Aorta (tissue), 5 donors: ENCODE measurements at regions not wholly inside any gene's neighbourhood (a gene's known extent, or its start where the extent isn't known, plus 50 kb on each side); places are given as distances from the start of the nearest gene placed in this dataset.

Source experiments
- ATAC-seq: fragments of 200-7000 bp; cut with Tn5 transposase; one replicate; pipeline ENCODE4 v1.9.1; 2022; ENCODE audit warnings: moderate library complexity; ENCODE audit not compliant: low FRiP score
- DNase-seq, 2 donors: peaks; one replicate each; pipeline ENCODE4 v3.0.0-alpha.2; 2020
- H3K27ac ChIP-seq, 2 donors: one replicate each; pipeline ENCODE4 v1.5.1; 2013; ENCODE audit warnings: low read length in 2 of 2, mild to moderate bottlenecking in 2 of 2, moderate library complexity in 2 of 2, control low read depth in 1 of 2, inconsistent platforms in 1 of 2, low read depth in 1 of 2
- H3K27me3 ChIP-seq, 2 donors: one replicate each; pipeline ENCODE4 v1.6.1; 2013; ENCODE audit warnings: control low read depth in 1 of 2, low read length in 1 of 2, mild to moderate bottlenecking in 1 of 2, moderate library complexity in 1 of 2; ENCODE audit not compliant: insufficient read depth in 2 of 2, control insufficient read depth in 1 of 2
- H3K36me3 ChIP-seq, 2 donors: one replicate each; pipeline ENCODE4 v1.6.1; 2013; ENCODE audit warnings: control low read depth in 1 of 2, low read length in 1 of 2, mild to moderate bottlenecking in 1 of 2; ENCODE audit not compliant: insufficient read depth in 2 of 2, control insufficient read depth in 1 of 2
- H3K4me1 ChIP-seq, 2 donors: one replicate each; pipeline ENCODE4 v1.6.1; 2013; ENCODE audit warnings: low read length in 2 of 2, control low read depth in 1 of 2, mild to moderate bottlenecking in 1 of 2, moderate library complexity in 1 of 2; ENCODE audit not compliant: insufficient read depth in 2 of 2, control insufficient read depth in 1 of 2
- H3K4me3 ChIP-seq, 2 donors: one replicate each; pipeline ENCODE4 v1.5.1; 2013; ENCODE audit warnings: low read length in 2 of 2, control low read depth in 1 of 2, mild to moderate bottlenecking in 1 of 2
- H3K9me3 ChIP-seq: one replicate; pipeline ENCODE4 v1.6.1; 2013; ENCODE audit warnings: mild to moderate bottlenecking, low read length; ENCODE audit not compliant: control insufficient read depth
- WGBS, 2 donors: extraction: QIAGEN DNeasy Blood & Tissue Kit; methylation state at CpG; one replicate each; pipeline ENCODE4 v1.1.7; 2013; 5-methylcytosine and 5-hydroxymethylcytosine counted together
- intact Hi-C, 2 donors: fragments of 100-400 bp; cut with DNase I; formaldehyde crosslinking; loops; one replicate each; pipeline versions ENCODE4 v1.14.2 to v1.15.0; 2022
- donor health status: healthy with polysubstance abuse.
- donor health status: Bipolar disorder and iron deficiency.
- donor health status: DM: no; HTN: no; CAD: no.
- donor health status: DM: no; HTN: no; CAD: no.
- donor health status: DM: yes; HTN: yes; CAD: no.

DNA sequence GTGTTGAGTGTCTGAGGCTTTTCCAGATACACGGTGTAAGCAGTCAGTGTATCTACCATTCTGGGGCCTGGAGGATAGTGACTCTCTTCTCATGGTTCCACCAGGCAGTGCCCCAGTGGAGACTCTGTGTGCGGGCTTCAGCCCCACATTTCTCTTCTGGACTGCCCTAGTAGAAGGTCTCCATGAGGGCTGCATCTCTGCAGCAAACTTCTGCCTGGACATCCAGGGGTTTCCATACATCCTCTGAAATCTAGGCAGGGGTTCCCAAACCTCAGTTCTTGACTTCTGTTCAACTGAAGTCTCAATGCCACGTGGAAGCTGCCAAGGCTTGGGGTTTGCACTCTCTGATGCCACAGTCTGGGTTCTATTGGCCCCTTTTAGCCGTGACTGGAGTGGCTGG is 256.6 kb upstream of the ITGA1 start:
- Histone ChIP-seq H3K4me1 (no peaks in the 10 kb centered on the region), H3K27ac (no peak overlapping the region), H3K4me3 (no peak overlapping the region), H3K27me3 (peaks cover 0 to 3% of the 10 kb centered on the region in 2 donors), H3K36me3 (no peaks in the 10 kb centered on the region), H3K9me3 (peaks cover 1% of the 10 kb centered on the region)
- WGBS, 2 donors: 57 to 71% methylated on average over 4 of the region's 4 CpGs
- DNase-seq (no peak), ATAC-seq (no peak)
- intact Hi-C loops: no loop called here

DNA sequence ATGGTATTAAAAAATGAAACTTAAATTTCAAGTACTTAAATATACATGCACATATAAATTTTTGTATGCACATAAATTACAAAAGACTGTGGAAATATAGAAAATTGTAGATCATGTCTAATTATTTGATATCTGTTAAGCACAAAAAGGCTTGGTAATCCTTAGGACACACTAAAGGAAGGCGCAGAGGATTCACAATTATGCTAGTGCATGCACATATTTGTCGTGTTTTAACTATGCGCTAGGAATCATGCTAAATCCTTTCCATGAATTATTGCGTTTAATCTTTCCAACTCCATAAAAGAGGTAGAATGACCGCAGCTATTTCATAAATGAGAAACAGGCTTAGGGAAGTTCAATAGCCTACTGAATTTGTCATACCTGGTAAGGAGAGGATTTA is 244.1 kb upstream of the ITGA1 start:
- Histone ChIP-seq H3K4me3 (no peak overlapping the region), H3K36me3 (no peaks in the 10 kb centered on the region), H3K4me1 (no peaks in the 10 kb centered on the region), H3K27ac (no peak overlapping the region), H3K9me3 (peaks cover 6% of the 10 kb centered on the region), H3K27me3 (no peaks in the 10 kb centered on the region)
- 90 to 91% methylated on average over 5 of the region's 5 CpGs for WGBS, 2 donors
- DNase-seq: no peak
- no peak for ATAC-seq
- intact Hi-C loops: no loop called here

DNA sequence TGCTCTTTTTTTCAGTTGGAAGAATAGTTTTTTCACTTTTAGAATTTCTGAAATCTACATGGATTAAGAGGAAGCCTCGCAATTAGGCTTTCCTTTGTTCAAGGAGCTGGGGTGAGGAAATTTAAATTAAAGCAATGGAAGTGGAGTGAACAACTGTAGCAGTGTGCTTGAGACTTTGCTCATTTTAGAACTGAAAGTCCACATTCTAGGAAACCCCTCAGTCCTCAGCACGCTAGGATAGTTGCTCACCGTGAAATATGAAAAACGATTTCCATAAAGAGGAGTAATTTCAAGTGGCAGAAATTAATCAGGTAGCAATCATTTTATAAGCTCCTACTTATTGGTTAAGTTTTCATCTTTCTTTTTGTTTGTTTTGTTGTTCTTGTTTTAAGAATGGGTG is 243.0 kb upstream of the ITGA1 start:
- ATAC-seq (no peak), DNase-seq (no peak)
- peaks cover 6% of the 10 kb centered on the region for H3K9me3 ChIP-seq
- WGBS, 2 donors: 74 to 78% methylated on average over 4 of the region's 4 CpGs
- no peaks in the 10 kb centered on the region for H3K27me3 ChIP-seq
- intact Hi-C loops: no loop called here
- H3K27ac ChIP-seq: no peak overlapping the region
- no peaks in the 10 kb centered on the region for H3K36me3 ChIP-seq
- H3K4me3 ChIP-seq: no peak overlapping the region
- H3K4me1 ChIP-seq: no peaks in the 10 kb centered on the region

DNA sequence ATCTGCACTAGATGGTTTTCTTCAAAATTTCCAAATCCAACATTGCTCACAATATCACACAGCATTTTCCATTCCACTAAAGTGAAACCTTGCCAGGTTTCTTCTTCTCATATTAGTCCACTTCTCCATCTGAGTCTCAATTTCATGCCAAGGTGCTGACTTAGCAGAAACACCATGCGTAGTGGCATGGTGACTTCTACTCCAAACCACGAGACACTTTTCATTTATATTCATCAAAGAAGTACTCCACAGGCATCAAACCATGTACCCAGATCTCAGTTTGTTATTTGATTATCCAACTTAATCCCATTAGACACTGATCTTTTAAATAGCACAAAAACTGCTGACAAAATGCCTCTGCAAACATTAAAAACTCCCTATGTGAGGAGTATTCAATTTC is 233.4 kb upstream of the ITGA1 start:
- H3K4me1 ChIP-seq: no peaks in the 10 kb centered on the region
- intact Hi-C loops: no loop called here
- H3K4me3 ChIP-seq: no peak overlapping the region
- peaks cover 2% of the 10 kb centered on the region for H3K9me3 ChIP-seq
- no peak for ATAC-seq
- H3K27ac ChIP-seq: no peak overlapping the region
- no peaks in the 10 kb centered on the region for H3K36me3 ChIP-seq
- no peak for DNase-seq
- H3K27me3 ChIP-seq: no peaks in the 10 kb centered on the region
- 55 to 65% methylated on average over 2 of the region's 2 CpGs for WGBS, 2 donors

DNA sequence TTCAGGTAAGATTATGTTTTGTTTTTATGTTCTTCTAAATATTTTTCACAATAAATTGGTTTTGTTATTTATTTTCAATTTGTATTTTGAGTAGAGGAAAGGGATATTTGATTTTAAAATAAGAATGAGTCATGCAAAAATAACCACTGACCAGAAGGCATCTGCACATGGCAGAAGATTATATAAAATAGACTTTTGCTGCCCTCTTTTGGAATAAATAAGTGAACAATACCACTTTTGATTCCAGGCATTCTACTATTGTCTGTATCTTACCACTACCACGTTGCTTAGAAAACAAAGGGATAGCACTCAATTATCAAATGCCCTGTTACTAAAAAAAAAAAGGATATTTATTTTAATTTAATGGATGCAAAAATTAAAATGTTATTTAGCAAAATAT is 227.3 kb upstream of the ITGA1 start:
- Histone ChIP-seq H3K9me3 (no peaks in the 10 kb centered on the region), H3K27me3 (no peaks in the 10 kb centered on the region), H3K36me3 (no peaks in the 10 kb centered on the region), H3K4me1 (no peaks in the 10 kb centered on the region), H3K27ac (no peak overlapping the region), H3K4me3 (no peak overlapping the region)
- DNase-seq: no peak
- intact Hi-C loops: no loop called here
- 20 to 22% methylated on average over 1 of the region's 1 CpG for WGBS, 2 donors
- no peak for ATAC-seq

DNA sequence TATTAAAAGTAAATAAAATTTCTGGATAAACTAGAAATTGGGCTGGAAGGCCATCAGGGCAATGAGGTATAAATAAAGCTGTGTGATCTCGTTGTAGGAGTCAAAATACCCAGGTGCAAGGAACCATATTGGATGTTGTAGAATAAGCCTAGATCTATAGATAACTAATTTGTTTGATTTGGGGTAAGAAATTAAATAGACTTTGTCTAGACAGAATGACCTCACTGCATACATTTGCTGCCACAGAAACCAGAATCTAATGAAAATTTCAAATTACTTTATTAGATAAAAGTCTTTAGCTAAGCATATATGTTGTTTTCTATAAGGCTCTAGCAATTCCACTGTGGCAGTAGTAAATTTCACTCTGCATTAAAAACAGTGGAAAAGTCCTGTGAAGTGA is 225.2 kb upstream of the ITGA1 start:
- no peaks in the 10 kb centered on the region for H3K9me3 ChIP-seq
- no peaks in the 10 kb centered on the region for H3K27me3 ChIP-seq
- intact Hi-C loops: no loop called here
- no peak overlapping the region for H3K27ac ChIP-seq
- no peak overlapping the region for H3K4me3 ChIP-seq
- 50 to 61% methylated on average over 1 of the region's 1 CpG for WGBS, 2 donors
- H3K36me3 ChIP-seq: no peaks in the 10 kb centered on the region
- DNase-seq: no peak
- ATAC-seq: no peak
- no peaks in the 10 kb centered on the region for H3K4me1 ChIP-seq

DNA sequence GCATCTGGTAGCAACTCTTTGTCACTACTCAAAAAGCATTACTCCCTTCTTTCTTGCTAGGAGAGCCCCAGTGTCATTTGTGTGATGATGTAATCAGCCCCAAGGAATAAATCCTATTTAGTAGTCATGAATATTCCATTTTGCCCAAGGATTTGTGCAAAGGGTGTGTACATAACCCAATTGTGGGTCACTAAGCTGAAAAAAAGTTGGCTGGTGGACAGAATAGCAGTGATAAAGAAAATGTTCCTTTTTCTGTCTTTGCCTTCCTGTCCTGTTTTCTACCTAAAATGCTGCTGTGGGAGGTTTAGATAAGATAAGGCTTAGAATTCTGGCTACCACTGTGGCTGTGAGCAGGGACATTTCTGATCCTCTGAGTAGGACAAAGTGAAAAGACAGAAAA is 223.1 kb upstream of the ITGA1 start:
- intact Hi-C loops: no loop called here

DNA sequence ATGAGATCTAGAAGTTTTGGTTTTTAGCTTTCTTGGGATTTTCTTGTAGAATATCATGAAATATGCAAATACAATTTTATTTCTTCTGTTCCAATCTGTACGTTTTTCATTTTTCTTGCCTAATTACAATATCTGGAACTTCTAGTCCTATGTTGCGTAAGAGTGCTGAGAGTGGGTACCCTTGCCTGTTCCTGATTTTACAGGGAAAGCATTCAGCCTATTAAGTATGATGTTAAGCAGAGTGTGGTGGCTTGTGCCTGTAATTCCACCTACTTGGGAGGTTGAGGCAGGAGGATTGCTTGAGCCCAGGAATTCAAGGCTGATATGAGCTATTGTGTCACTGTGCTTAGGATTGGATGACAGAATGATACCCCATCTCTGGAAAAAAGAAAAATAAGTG is 210.2 kb upstream of the ITGA1 start:
- Histone ChIP-seq H3K4me3 (no peak overlapping the region), H3K27ac (no peak overlapping the region), H3K36me3 (no peaks in the 10 kb centered on the region), H3K9me3 (no peaks in the 10 kb centered on the region), H3K4me1 (no peaks in the 10 kb centered on the region), H3K27me3 (no peaks in the 10 kb centered on the region)
- intact Hi-C loops: no loop called here
- ATAC-seq (no peak), DNase-seq (no peak)
- 81 to 82% methylated on average over 2 of the region's 2 CpGs for WGBS, 2 donors

More for the DNA sequence above, 223.1 kb upstream of the ITGA1 start:
- no peak for DNase-seq
- Histone ChIP-seq H3K4me3 (no peak overlapping the region), H3K27ac (no peak overlapping the region), H3K4me1 (no peaks in the 10 kb centered on the region), H3K36me3 (no peaks in the 10 kb centered on the region), H3K27me3 (no peaks in the 10 kb centered on the region), H3K9me3 (no peaks in the 10 kb centered on the region)
- no peak for ATAC-seq

DNA sequence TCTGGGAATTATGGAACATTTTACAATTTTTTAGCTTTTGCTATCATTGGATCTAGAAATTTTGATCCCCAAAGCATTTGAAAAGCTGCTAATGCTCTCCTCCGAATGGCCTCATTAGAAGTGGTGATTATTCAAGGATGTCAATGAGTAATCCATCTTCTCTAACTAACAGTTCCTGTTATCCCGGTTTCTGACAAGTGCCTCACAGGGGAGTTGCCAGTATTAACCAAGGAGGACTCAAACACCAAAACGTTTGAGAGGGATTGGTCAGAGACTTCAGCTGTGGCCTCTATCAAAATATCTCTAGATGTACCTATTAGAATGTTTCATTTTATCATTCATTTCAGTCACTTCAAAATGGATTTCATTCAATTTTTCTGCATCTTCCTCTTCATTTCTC is 208.3 kb upstream of the ITGA1 start:
- 27 to 28% methylated on average over 3 of the region's 3 CpGs for WGBS, 2 donors
- ATAC-seq: no peak

More for the DNA sequence above, 208.3 kb upstream of the ITGA1 start:
- no peak overlapping the region for H3K4me3 ChIP-seq
- no peaks in the 10 kb centered on the region for H3K27me3 ChIP-seq
- DNase-seq: no peak
- intact Hi-C loops: no loop called here
- no peaks in the 10 kb centered on the region for H3K36me3 ChIP-seq
- no peaks in the 10 kb centered on the region for H3K9me3 ChIP-seq
- H3K4me1 ChIP-seq: no peaks in the 10 kb centered on the region
- H3K27ac ChIP-seq: no peak overlapping the region
